Medulla oblongata (tissue), 1 donor: ENCODE measurements at regions not wholly inside any gene's neighbourhood (a gene's known extent, or its start where the extent isn't known, plus 50 kb on each side); places are given as distances from the start of the nearest gene placed in this dataset.
"Not testable (repeated sequence)": the region's sequence is repeated elsewhere in the genome, so short reads cannot be mapped to it uniquely, and the experiment has no call there.

Experiments used
- DNase-seq: peaks from one replicate; pipeline ENCODE4 v3.0.0-alpha.2; 2015; ENCODE audit errors: extremely low spot score

- DNase-seq: no peak
Measured at GRCh38 chr1:168825820-168826219, 96.8 kb upstream of the DPT start.

GRCh38 chr1:168826269-168826668 is 97.3 kb upstream of the DPT start:
- DNase-seq: no peak

- DNase-seq: no peak
Measured at GRCh38 chr1:168827557-168827956, 98.6 kb upstream of the DPT start.

GRCh38 chr1:168829876-168830275 is 100.9 kb upstream of the DPT start:
- DNase-seq: no peak

- no peak for DNase-seq
Measured at GRCh38 chr1:168830562-168830961, 101.6 kb upstream of the DPT start.

GRCh38 chr1:168832661-168833060 is 103.7 kb upstream of the DPT start:
- DNase-seq: no peak

GRCh38 chr1:168833362-168833761 is 104.4 kb upstream of the DPT start:
- peak; percentile 58 for DNase-seq

GRCh38 chr1:168833801-168834224 is 104.8 kb upstream of the DPT start:
- no peak for DNase-seq

GRCh38 chr1:168834225-168834872 is 105.3 kb upstream of the DPT start:
- no peak for DNase-seq

GRCh38 chr1:168835176-168835575 is 106.2 kb upstream of the DPT start:
- no peak for DNase-seq

- DNase-seq: no peak
Measured at GRCh38 chr1:168835791-168836190, 106.8 kb upstream of the DPT start.

- DNase-seq: no peak
Measured at GRCh38 chr1:168836469-168836868, 107.5 kb upstream of the DPT start.

- not testable (repeated sequence) for DNase-seq
Measured at GRCh38 chr1:168837230-168837629, 108.2 kb upstream of the DPT start.

GRCh38 chr1:168842306-168842705 is 113.3 kb upstream of the DPT start:
- DNase-seq: no peak

- DNase-seq: no peak
Measured at GRCh38 chr1:168842916-168843315, 113.9 kb upstream of the DPT start.

- no peak for DNase-seq
Measured at GRCh38 chr1:168843401-168843800, 114.4 kb upstream of the DPT start.

GRCh38 chr1:168843950-168844349 is 114.9 kb upstream of the DPT start:
- DNase-seq: no peak

GRCh38 chr1:168845140-168845539 is 116.1 kb upstream of the DPT start:
- no peak for DNase-seq

GRCh38 chr1:168848051-168848450 is 119.0 kb upstream of the DPT start:
- DNase-seq: no peak

GRCh38 chr1:168861421-168862004 is 132.5 kb upstream of the DPT start:
- DNase-seq: no peak

- no peak for DNase-seq
Measured at GRCh38 chr1:168863772-168864171, 134.8 kb upstream of the DPT start.

GRCh38 chr1:168864266-168864665 is 135.3 kb upstream of the DPT start:
- no peak for DNase-seq

- DNase-seq: no peak
Measured at GRCh38 chr1:168865850-168866620, 137.0 kb upstream of the DPT start.
